ENCODE measurements at regions not wholly inside any gene's neighbourhood (a gene's known extent, or its start where the extent isn't known, plus 50 kb on each side); places are given as distances from the start of the nearest gene placed in this dataset.

DNA sequence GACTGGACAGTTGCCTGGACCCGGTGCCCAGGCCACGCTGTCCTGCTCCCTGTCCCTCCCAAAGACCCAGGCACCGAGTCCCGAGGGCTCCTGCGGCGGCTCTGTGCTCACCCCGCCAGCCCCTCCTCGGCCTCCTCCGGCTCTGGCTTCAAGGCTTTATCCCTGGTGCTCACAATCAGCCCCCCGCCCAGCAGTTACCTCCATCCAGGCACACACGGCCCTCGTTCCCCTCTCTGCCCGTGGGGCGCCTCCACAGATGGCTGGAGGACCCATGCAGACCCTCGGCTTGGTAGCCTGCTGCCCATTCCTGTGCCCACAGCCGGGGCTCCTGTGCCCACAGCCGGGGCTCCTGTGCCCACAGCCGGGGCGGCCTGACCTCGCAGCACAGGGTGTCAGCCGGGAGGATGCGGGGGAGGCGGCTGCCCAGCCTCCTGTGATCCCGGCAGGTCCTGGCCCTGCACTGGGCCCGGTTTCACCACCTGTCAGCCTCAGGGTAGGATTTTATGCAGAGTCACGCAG, 52.3 kb upstream of the COL18A1 start:
- WGBS, 2 donors = 63 to 86% methylated on average over 9 to 20 of the region's 26 CpGs
- Histone ChIP-seq H3K36me3 (no peaks in the 10 kb centered on the region), H3K4me1 (peaks cover 12 to 74% (median 35%) of the 10 kb centered on the region in 3 donors), H3K9me3 (no peaks in the 10 kb centered on the region), H3K27ac (no peak overlapping the region), H3K27me3 (peaks cover 0 to 15% (median 0%) of the 10 kb centered on the region in 4 donors), H3K4me3 (no peak overlapping the region)
- intact Hi-C loops (cut with DNase I) = no loop called here
- no peak for TF ChIP-seq POLR2A (IDR thresholded peaks at IDR 0.05)
- TF ChIP-seq, protein P1, sequence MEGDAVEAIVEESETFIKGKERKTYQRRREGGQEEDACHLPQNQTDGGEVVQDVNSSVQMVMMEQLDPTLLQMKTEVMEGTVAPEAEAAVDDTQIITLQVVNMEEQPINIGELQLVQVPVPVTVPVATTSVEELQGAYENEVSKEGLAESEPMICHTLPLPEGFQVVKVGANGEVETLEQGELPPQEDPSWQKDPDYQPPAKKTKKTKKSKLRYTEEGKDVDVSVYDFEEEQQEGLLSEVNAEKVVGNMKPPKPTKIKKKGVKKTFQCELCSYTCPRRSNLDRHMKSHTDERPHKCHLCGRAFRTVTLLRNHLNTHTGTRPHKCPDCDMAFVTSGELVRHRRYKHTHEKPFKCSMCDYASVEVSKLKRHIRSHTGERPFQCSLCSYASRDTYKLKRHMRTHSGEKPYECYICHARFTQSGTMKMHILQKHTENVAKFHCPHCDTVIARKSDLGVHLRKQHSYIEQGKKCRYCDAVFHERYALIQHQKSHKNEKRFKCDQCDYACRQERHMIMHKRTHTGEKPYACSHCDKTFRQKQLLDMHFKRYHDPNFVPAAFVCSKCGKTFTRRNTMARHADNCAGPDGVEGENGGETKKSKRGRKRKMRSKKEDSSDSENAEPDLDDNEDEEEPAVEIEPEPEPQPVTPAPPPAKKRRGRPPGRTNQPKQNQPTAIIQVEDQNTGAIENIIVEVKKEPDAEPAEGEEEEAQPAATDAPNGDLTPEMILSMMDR (IDR thresholded peaks at IDR 0.05) = no peak
- DNase-seq = no peak

DNA sequence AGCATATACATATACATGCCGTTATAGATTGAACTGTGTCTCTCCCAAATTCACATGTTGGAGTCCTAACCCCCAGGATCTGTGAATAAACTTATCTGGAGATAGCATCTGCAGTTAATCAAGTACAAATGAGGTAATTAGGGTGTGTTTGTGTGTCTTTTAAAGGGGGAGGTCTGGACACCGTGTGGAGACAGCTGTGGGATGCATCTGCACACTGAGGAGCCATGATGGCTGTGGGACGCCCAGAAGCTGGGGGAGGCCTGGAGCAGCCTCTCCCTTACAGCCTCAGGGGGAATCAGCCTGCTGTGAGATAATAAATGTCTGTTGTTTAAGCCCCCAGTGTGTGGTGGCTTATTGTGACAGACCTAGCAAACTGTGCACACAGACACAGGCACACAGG, 51.8 kb upstream of the COL18A1 start:
- Histone ChIP-seq H3K27ac (no peak overlapping the region), H3K4me1 (peaks cover 12 to 74% (median 39%) of the 10 kb centered on the region in 3 donors), H3K27me3 (peaks cover 0 to 11% (median 0%) of the 10 kb centered on the region in 4 donors), H3K4me3 (no peak overlapping the region), H3K9me3 (no peaks in the 10 kb centered on the region), H3K36me3 (no peaks in the 10 kb centered on the region)
- 32 to 44% methylated on average over 2 to 3 of the region's 3 CpGs for WGBS, 2 donors
- DNase-seq = no peak
- TF ChIP-seq, protein P1 (IDR thresholded peaks at IDR 0.05) = no peak
- no peak for TF ChIP-seq POLR2A (IDR thresholded peaks at IDR 0.05)
- intact Hi-C loops (cut with DNase I) = no loop called here

DNA sequence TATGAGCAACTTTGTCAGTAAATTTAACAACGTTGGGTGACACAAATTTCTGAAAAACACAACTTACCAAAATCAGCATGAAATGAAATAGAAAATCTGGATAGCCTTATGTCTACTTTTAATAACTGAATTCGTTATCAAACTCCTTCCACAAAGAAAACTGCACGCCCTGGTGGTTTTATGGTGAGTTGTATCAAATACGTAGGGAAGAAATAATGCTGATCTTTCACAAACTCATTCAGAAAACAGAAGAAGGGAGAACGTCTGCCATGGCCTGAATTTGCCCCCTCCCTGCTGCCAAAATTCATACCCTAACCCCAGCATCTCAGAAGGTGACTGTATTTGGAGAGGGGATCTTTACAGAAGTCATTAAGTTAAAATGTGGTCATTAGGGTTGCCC, 50.0 kb upstream of the COL18A1 start:
- no peak for DNase-seq
- Histone ChIP-seq H3K4me1 (peaks cover 6 to 64% (median 26%) of the 10 kb centered on the region in 3 donors), H3K9me3 (no peaks in the 10 kb centered on the region), H3K27ac (peak overlapping the region in 1 of 4 donors; percentile 5), H3K36me3 (no peaks in the 10 kb centered on the region), H3K27me3 (peaks cover 0 to 11% (median 0%) of the 10 kb centered on the region in 4 donors), H3K4me3 (no peak overlapping the region)
- intact Hi-C loops (cut with DNase I) = no loop called here
- TF ChIP-seq, protein P1 (IDR thresholded peaks at IDR 0.05) = no peak
- TF ChIP-seq POLR2A (IDR thresholded peaks at IDR 0.05) = no peak
- WGBS, 2 donors = 52 to 60% methylated on average over 5 of the region's 5 CpGs
